Uterus (tissue), 2 donors: ENCODE measurements at regions not wholly inside any gene's neighbourhood (a gene's known extent, or its start where the extent isn't known, plus 50 kb on each side); places are given as distances from the start of the nearest gene placed in this dataset.

ENCODE experiments used
- POLR2A ChIP-seq, 2 donors: fragments of 450-650 bp; IDR thresholded peaks; one replicate each; pipeline ENCODE4 v1.6.1; 2016; ENCODE audit warnings: antibody characterized with exemption in 2 of 2, mild to moderate bottlenecking in 1 of 2, moderate library complexity in 1 of 2
- TF ChIP-seq, protein P1 (sequence below), 4 experiments: fragments of 200-600 bp in 2 of 4; fragments of 450-650 bp in 2 of 4; sonication (generic) in 2 of 4; IDR thresholded peaks; one replicate each; pipeline ENCODE4 v1.5.1; 2016 to 2019; ENCODE audit warnings: antibody characterized with exemption in 4 of 4, mild to moderate bottlenecking in 2 of 4, moderate library complexity in 1 of 4

DNA sequence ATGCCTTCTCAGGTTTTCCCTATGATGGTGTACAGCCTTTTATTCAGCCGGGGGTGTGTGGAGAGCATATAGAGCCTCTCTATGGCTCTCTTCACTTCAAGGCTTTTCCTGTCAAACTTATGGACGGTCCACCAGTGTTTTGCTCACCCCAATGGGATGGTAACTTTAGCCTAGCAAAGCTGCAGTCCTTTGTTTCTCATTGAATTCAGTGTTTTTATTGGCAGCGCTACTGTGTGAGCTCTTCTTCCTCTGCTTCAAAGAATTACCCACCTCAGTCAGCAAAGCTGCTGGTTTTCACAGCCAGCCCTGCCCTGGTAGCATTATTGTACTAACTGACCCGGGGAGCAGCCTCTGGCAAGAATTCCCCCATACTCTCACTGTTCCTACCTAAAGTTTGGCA lies 145.3 kb upstream of the RRP15 start:
- TF ChIP-seq, protein P1, sequence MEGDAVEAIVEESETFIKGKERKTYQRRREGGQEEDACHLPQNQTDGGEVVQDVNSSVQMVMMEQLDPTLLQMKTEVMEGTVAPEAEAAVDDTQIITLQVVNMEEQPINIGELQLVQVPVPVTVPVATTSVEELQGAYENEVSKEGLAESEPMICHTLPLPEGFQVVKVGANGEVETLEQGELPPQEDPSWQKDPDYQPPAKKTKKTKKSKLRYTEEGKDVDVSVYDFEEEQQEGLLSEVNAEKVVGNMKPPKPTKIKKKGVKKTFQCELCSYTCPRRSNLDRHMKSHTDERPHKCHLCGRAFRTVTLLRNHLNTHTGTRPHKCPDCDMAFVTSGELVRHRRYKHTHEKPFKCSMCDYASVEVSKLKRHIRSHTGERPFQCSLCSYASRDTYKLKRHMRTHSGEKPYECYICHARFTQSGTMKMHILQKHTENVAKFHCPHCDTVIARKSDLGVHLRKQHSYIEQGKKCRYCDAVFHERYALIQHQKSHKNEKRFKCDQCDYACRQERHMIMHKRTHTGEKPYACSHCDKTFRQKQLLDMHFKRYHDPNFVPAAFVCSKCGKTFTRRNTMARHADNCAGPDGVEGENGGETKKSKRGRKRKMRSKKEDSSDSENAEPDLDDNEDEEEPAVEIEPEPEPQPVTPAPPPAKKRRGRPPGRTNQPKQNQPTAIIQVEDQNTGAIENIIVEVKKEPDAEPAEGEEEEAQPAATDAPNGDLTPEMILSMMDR (IDR thresholded peaks at IDR 0.05) = no peak
- no peak for TF ChIP-seq POLR2A (IDR thresholded peaks at IDR 0.05)
